Activated CD8-positive, alpha-beta memory T cell treated with anti-CD3 and anti-CD28 coated beads for 36 hours (primary cell): ENCODE measurements at regions not wholly inside any gene's neighbourhood (a gene's known extent, or its start where the extent isn't known, plus 50 kb on each side); places are given as distances from the start of the nearest gene placed in this dataset.
"Not testable (repeated sequence)": the region's sequence is repeated elsewhere in the genome, so short reads cannot be mapped to it uniquely, and the experiment has no call there.

Experiments used
- CTCF ChIA-PET: fragments of 350-600 bp; sonication (Branson Sonifier 250); formaldehyde crosslinking; loops from one replicate; lab custom pipeline; 2021; ENCODE audit warnings: antibody characterized with exemption; lab: Charles Lee
- POLR2A ChIA-PET: fragments of 350-600 bp; sonication (Branson Sonifier 250); formaldehyde crosslinking; loops from one replicate; lab custom pipeline; 2021; ENCODE audit warnings: antibody characterized with exemption; lab: Charles Lee

DNA sequence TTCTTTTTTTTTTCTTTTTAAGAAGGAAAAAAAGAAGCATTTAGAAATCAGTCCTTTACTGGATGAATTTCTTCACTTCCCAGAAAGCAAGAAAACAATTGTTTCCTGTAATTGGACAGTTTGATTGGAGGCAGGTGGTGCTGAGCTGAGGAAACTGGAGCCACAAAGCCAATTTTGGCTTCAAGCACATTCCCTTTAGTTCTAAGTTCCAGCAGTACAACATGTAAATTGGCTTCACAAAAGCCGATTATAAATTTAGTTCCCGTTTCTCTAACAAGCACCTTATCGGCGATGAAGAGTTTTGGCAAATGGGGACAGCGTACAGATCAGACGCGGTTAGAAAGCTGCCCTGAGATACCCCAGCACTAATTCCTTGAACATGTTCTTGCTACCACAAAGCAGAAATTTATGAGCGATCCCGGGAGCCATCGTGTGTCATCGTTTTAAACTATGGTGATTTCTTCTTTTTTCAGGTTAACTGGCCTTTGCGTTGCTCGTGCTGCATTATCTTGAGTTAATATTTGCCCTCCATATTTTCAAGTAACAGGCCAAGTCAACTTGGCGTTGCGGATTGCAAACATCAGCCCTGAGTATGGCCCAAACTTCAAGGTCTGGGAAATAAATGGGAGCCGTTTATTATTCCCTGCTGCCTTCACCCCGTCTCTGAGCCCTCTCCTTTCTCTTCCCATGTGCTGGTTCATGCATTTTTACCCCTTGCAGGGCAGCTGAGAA lies 190.4 kb upstream of the ID2 start:
- ChIA-PET POLR2A (interaction anchor here (0.7 kb wide), 1 partner anchor 20 kb away, joined by 3 read pairs; no protein-coding TSS in a partner anchor), CTCF (no interaction called here)

DNA sequence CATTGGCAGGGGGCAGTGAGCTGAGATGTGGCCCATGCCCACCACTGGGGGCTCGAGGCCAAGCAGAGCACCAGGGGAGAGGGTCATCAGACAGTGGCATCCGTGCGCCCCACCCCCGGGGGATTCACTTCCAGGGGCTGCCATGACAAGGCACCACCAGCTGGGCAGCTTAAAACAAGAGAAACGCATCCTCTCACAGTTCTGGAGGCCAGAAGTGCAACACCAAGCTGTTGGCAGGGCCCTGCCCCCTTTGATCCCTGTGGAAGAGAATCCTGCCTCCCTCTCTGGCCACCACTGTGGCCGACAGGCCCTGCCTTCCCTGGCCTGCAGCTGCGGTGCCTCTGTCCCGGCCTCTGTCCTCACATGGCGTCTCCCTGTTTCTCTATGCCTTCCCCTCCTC lies 187.7 kb upstream of the ID2 start:
- ChIA-PET CTCF (interaction anchor here (1.4 kb wide), 1 partner anchor 21 kb away, joined by 3 read pairs; no protein-coding TSS in a partner anchor), POLR2A (no interaction called here)

DNA sequence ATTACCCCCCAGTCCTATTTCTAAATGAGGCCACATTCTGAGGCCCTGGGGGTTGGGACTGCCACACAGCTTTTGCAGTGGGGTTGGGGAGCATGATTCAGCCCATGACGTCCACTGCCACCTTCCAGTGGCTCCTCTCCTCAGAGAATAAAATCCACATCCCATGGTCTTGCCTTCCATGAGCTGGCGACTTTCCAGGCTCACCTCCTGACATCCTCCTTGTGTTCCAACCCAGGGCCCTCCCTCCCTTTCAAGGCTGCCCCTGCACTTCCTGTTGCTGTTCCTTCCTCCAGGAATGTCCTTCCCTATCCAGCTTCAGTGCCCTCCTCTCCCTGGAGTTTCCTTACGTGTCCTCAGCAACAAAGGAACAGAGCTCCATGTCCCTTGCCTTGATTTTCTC lies 187.3 kb upstream of the ID2 start:
- POLR2A ChIA-PET = no interaction called here
- CTCF ChIA-PET = interaction anchor here (1.4 kb wide), 1 partner anchor 21 kb away, joined by 3 read pairs; no protein-coding TSS in a partner anchor

DNA sequence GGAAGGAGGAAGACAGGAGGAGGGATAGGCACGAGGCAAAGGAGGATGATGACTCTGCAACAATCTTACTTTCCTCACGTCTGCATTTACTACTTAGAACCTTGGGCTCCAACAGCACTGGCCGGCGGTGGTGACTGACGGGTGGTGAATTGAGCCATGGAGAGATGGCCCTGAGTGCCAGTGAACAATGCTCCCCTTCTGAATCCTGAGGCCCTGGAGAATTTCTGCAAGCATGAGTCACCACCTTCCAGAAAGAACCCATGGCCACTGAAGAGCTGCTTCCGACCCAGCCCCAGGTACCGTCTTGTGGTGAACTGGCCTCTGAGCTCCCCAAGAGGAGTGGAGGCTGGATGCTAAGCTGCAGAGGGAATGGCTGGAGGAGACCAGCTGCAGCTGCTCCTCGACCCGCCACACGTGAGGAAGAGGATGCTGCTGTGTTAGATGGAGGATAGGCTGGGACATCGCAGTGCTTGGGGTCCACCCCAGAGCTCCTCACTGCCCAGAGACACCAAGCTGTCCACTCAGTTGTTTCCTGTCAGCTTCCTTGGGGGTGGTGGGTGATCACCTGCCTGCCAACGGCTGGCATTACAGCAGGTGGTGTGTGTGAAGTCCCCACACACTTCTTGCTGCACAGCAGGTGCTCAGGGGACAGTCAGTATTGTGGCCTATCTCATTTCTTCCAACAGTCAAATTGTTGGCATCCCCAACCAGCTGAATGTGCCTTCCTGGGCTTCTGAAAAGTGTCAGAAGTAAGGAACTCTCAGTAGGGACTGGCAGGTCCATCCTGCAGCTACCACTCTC lies 186.5 kb upstream of the ID2 start:
- POLR2A ChIA-PET = no interaction called here
- CTCF ChIA-PET = no interaction called here

DNA sequence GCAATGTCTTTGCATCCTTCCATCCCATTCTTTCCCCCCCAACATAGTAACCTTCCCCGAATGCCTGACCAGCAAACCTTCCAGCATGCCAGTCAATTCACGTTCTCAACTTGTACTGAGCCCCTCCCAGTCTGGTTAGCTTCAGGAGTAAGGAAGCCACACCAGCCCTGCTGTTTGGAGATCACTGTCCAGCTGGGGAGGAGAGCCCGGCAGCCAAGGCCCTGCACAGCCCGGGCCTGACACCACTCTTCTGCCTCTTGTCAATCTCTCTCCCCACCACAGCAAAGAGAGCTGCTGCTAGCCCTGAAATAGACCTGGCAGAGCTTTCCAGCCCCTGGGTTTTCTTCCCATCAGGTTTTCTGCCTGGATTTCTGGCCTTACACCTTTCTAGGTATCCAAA lies 185.8 kb upstream of the ID2 start:
- CTCF ChIA-PET = no interaction called here
- POLR2A ChIA-PET = no interaction called here

DNA sequence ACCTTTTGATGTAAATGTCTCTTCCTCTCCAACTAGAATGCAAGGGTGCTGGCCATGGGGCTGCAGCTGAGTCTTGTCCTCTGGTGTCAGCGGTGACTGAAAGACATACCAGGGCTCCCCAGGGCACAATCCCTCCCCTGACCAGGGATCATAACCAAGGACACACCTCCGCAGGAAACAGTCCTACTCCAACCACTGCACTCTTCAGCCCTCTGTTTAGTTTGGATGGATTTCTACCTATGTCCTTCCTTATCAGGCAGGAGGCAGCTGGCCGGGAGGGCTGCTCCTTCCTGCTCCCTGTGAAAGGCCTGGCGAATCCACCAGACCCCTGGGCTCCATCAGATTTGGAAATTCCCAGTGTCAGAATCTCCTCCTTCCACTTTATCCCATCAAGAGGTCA lies 185.2 kb upstream of the ID2 start:
- ChIA-PET CTCF (no interaction called here), POLR2A (no interaction called here)

DNA sequence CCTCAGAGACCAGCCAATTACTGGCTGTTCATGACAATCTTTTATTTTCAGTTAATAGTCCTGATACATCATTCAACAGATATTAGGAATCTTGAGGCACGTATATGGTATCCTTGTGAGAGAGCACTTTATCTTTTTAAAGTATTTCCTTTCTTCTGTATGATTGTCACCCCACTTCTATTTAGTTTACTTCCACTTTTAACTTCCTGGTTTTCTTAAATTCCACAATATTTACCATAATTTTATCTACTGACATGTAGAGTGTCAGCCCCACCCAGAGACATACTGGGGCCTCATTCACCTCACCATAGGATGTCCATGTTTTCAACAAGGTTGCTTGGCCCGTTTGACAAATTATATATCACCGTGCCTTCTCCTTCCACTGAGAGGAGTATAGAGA lies 182.9 kb upstream of the ID2 start:
- ChIA-PET CTCF (interaction anchor here (1.0 kb wide), 1 partner anchor 12 kb away, joined by 3 read pairs; no protein-coding TSS in a partner anchor), POLR2A (no interaction called here)

DNA sequence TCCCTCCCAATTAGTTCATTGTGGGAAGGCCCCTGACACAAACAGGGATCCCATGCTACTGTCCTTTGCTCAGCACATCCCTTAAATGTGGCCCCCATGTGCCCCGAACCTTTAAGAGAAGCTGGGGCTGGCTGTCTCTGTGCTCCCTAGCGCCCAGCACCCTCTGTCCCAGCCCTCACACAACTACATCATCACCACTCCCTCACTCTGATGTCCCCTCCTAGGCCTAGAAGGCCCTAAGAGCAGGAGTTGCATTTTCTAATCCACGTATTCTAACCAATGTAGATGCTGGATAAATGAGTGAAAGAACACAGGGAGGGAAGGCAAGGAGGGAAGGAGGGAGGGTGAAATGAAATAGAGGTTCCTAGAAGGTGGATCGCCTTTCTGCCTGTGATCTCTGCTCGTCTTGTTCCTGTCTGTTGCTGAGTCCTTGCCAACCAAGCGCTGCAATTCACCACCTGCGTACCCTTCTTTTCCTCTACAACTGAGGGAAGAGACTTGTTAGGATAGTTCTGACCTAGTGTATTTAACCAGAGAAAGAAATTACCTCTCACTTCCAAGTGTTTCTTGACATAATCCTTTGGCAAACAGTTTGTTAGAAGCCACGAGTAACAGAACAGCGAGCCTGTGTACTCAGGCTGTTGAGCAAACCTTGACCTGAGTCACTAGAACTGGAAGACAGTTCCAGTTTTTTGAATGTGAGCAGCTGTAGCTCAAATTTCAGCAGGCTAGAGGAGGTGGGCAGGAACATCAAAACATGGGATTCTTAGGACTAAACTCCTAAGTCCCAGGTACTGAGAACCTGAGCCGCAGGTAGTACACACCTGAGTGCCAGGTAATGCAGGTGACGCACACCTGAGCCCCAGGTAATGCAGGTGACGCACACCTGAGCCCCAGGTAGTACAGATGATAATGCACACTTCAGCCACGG lies 181.5 kb upstream of the ID2 start:
- CTCF ChIA-PET = no interaction called here
- POLR2A ChIA-PET = no interaction called here

DNA sequence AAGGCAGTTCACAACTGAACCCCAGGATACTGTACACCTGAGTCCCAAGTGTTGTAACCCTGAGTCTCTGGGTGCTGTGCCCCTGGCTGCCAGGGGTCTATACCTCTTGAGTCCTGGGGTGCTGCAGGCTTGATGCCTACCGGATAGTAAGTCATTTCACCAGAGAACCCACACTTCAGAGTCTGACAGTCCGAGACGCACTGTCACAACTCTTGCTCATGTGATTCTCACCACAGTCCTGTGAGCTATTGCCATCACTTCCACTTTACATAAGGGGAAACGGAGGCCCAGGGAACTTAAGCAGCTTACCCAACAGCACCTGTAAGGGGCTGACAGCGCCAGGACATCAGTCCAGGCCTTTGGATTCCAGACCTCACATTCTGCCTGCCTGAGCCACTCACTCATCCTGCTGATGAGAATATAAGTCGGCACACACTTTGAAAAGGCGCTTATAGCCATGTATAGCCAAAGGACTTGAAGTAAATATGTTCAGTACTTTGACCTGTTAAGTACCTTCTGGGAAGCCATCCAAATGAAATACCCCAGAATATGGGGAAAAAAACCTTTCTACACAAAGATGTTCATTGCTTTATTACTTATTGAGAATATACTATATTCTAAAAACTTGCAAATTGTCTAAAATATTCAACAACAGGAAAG lies 180.7 kb upstream of the ID2 start:
- CTCF ChIA-PET = no interaction called here
- POLR2A ChIA-PET = no interaction called here

DNA sequence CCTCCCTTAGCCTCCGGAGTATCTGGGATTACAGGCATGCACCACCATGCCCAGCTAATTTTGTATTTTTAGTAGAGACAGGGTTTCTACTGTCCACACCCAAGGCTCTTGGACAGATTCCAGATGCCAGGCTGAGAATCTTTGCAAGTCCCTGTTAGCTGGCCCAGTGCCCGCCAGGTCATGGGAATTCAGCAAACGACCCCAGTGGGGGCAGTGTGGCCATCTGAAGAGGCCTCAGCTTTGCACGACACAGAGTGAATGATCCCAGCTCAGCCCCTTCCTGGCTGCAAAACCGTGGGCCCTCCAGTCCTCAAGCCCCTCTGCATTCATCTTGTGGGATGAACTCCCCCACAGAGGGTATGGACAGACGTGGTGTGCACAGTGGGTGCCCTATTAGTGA lies 179.5 kb upstream of the ID2 start:
- ChIA-PET POLR2A (no interaction called here), CTCF (no interaction called here)

DNA sequence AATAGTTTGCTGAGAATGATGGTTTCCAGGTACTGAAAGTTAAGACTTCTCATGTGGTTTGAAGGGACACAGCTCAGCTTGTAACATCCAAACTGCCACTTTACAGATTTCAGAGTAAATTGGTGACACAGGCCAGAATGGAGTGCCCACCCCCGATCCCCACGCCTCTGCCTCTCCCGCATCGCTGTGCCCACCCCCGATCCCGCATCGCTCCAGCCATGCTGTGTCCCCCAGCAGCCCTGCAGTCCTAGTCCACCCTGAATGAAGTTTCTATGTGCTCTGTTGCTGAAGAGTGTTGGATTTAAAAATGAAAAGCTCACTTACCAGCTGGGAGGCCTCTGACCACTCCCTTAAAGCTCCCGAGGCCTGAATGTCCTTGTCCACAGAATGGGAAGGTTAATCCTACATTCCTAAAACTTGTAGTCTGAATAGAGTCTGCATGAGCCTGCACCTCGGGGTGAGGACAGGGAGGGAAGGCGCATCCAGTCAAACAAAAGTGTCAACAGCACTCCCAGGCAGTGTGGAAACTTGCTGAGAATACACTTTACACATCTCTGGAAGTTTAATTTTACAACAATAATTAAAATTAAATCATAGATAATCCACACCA lies 176.4 kb upstream of the ID2 start:
- POLR2A ChIA-PET = no interaction called here
- CTCF ChIA-PET = no interaction called here

DNA sequence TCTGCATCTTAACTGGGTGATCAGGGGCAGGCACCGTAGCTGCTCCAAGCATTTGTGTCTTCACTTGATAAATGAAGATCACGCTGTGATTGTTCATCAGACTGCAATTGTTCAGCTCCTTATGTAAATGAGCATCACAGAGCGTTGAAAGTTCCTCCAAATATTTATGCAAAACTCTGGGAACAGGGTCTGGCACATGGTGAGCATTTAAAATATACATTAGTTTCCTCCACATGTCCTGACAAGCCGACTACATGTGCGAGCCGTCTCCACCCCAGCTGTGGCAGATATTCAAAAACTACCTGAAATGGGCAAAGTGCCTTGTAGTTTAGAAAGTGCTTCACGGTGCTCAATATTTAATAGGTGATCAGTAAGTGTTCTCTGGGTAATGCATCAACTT lies 175.1 kb upstream of the ID2 start:
- ChIA-PET POLR2A (no interaction called here), CTCF (no interaction called here)

DNA sequence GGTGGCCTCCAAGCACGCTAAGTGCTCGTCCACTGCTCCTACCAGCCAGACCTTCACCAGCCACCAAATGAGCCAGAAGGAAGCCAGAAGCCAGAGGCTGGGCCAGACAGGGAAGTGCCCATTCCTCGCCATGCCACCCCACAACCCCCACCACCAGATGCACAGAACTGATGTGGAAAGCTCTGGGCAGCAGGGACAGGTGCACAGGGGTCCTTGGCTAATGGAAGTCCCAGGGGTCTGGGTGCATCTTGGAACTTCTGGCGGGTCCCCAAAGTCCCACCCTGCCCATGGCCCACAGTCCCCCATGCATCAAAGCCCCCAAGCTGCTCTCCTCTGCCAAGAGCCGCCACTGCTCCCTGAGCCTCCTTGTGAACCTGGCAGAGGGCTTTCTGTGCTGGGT lies 173.1 kb upstream of the ID2 start:
- CTCF ChIA-PET = no interaction called here
- POLR2A ChIA-PET = no interaction called here

DNA sequence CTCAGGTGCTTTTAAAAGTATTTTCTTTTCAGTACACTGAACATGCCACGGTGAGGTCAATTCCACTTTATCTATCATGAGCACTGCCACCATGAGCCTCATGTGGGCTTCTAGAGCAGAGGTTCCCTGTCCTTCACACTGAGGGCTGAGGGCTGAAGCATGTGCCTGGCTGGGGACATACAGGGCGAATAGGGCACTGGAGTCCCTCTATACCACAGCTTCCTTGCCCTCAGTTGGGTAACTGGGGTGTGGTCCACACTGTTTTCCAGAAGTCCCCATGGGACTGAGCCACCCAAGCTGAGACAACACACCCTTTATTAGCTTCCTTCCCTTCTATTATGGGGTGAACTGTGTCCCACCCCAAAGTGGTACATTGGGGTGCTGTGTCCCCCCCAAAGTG lies 172.2 kb upstream of the ID2 start:
- ChIA-PET POLR2A (no interaction called here), CTCF (no interaction called here)

DNA sequence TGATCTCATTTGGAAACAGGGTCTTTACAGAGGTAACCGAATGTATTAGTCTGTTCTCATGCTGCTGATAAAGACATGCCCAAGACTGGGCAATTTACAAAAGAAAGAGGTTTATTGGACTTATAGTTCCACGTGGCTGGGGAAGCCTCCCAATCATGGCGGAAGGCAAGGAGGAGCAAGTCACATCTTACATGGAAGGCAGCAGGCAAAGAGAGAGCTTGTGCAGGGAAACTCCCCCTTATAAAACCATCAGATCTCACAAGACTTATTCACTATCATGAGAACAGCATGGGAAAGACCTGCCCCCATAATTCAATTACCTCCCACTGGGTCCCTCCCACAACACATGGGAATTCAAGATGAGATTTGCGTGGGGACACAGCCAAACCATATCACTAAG lies 171.8 kb upstream of the ID2 start:
- CTCF ChIA-PET = interaction anchor here (1.1 kb wide), 1 partner anchor 12 kb away, joined by 3 read pairs; no protein-coding TSS in a partner anchor
- POLR2A ChIA-PET = not testable (repeated sequence)

DNA sequence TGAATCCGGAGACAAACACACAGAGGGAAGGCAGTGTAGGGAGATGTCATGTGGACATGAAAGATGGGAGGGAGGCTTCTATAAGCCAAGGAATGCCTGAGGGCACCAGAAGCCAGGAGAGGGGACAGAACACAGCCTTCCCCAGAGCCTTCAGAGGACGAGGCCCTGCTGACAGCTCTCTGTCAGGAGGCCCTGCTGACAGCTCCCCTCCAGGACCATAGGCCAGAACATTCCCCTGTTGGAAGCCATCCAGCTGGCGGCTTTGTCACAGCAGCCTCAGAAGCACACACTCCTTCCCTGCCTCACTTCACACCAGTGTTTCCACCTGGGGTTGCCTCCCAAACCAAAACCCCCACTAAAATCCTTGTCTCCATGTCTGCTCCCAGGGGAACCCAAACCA lies 171.3 kb upstream of the ID2 start:
- CTCF ChIA-PET = interaction anchor here (1.1 kb wide), 1 partner anchor 12 kb away, joined by 3 read pairs; no protein-coding TSS in a partner anchor
- POLR2A ChIA-PET = no interaction called here

DNA sequence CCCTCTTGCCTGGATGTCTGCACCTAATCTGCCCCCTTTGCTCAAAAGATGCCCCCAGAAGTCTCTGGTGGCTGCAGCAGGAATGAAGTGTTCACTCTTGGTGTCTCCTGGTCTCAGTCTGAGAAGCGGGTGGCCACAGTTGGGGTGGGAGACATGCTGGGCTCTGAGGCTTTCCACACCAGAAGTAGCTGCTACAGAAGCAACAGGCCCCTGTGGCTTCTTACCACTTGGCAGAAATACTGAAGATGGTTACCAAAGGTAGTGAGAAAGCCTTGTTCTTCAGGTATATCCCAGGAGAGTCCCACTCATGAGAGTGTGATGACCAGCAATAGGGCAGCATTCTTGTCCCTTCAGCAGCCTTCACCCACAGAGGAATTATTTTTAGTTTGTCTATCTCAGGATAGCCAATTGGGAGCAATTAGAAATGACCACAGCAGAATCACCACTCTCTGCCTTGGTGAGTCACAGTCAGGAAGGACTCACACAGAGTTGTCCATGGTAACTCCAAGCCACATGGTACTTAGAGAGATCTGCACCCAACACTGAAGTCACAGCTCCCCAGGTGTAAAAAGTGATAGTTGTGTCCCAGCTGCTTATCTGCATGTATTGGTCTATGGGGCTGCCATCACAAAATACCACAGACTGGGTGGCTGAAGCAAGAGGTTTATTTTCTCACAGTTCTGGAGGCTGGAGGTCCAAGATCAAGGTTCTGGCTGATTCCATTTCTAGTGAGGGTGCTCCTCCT lies 169.8 kb upstream of the ID2 start:
- ChIA-PET CTCF (no interaction called here), POLR2A (no interaction called here)
